AG08396 (cell line): ENCODE measurements at regions not wholly inside any gene's neighbourhood (a gene's known extent, or its start where the extent isn't known, plus 50 kb on each side); places are given as distances from the start of the nearest gene placed in this dataset.

ENCODE experiments used
- DNase-seq: peaks from one replicate; pipeline ENCODE4 v3.0.0; 2012; ENCODE audit warnings: low spot score, mixed read lengths

GRCh38 chr13:75132701-75133695, 349.0 kb downstream of the TBC1D4 start:
- DNase-seq = no peak

GRCh38 chr13:75129331-75129730, 352.6 kb downstream of the TBC1D4 start:
- DNase-seq = no peak

- DNase-seq = no peak
These were observed 357.6 kb downstream of the TBC1D4 start for GRCh38 chr13:75124415-75124814.

GRCh38 chr13:75123428-75123827, 358.5 kb downstream of the TBC1D4 start:
- DNase-seq = no peak

- DNase-seq = no peak
These were observed 361.9 kb downstream of the TBC1D4 start for GRCh38 chr13:75120085-75120484.

- DNase-seq = no peak
These were observed 366.8 kb downstream of the TBC1D4 start for GRCh38 chr13:75115171-75115570.

- DNase-seq = no peak
These were observed 378.0 kb downstream of the TBC1D4 start for GRCh38 chr13:75103976-75104375.

GRCh38 chr13:75102001-75102716, 379.8 kb downstream of the TBC1D4 start:
- DNase-seq = no peak

- DNase-seq = no peak
These were observed 380.6 kb downstream of the TBC1D4 start for GRCh38 chr13:75101348-75101747.

GRCh38 chr13:75092143-75092542, 389.8 kb downstream of the TBC1D4 start:
- no peak for DNase-seq

- DNase-seq = no peak
These were observed 390.3 kb downstream of the TBC1D4 start for GRCh38 chr13:75091718-75092117.

GRCh38 chr13:75090872-75091615, 390.9 kb downstream of the TBC1D4 start:
- no peak for DNase-seq

GRCh38 chr13:75088915-75089314, 393.1 kb downstream of the TBC1D4 start:
- no peak for DNase-seq

- DNase-seq = no peak
These were observed 402.7 kb downstream of the TBC1D4 start for GRCh38 chr13:75079226-75079625.

- DNase-seq = no peak
These were observed 405.5 kb downstream of the TBC1D4 start for GRCh38 chr13:75076476-75076875.

- DNase-seq = no peak
These were observed 408.2 kb downstream of the TBC1D4 start for GRCh38 chr13:75073786-75074185.

GRCh38 chr13:75072891-75073290, 409.1 kb downstream of the TBC1D4 start:
- no peak for DNase-seq

GRCh38 chr13:75072368-75072767, 409.6 kb downstream of the TBC1D4 start:
- no peak for DNase-seq

GRCh38 chr13:75071796-75072195, 410.2 kb downstream of the TBC1D4 start:
- no peak for DNase-seq

- no peak for DNase-seq
These were observed 410.6 kb downstream of the TBC1D4 start for GRCh38 chr13:75071395-75071794.

- no peak for DNase-seq
These were observed 420.1 kb downstream of the TBC1D4 start for GRCh38 chr13:75061909-75062308.

- DNase-seq = no peak
These were observed 426.7 kb downstream of the TBC1D4 start for GRCh38 chr13:75055296-75055695.
